K562 (cell line): ENCODE measurements at regions not wholly inside any gene's neighbourhood (a gene's known extent, or its start where the extent isn't known, plus 50 kb on each side); places are given as distances from the start of the nearest gene placed in this dataset.

Experiments used
- ATAC-seq: fragments of 200-7000 bp; cut with Tn5 transposase; 3 replicates; pipeline ENCODE4 v1.9.1; 2020; ENCODE audit warnings: moderate library complexity
- BruUV-seq: library from RNA; stranded (reverse); fragments of 400-500 nt; replicated peaks from 2 replicates; lab custom pipeline; 2021; lab: Mats Ljungman, UMichigan
- CTCF ChIA-PET: fragments of 300-600 bp; formaldehyde crosslinking; extraction: SDS; loops from one replicate; lab custom pipeline; 2021; ENCODE audit warnings: low intra/inter-chr PET ratio; lab: Yijun Ruan, JAX
- POLR2A ChIA-PET: fragments of 300-600, 350-650 bp; sonication (Branson Sonifier 250); formaldehyde crosslinking; extraction: SDS; loops from one replicate; lab custom pipeline; 2021; ENCODE audit warnings: antibody characterized with exemption, inconsistent platforms; lab: Yijun Ruan, JAX
- DNase-seq, 4 experiments: peaks; one replicate each; pipeline versions ENCODE4 v3.0.0 to v3.0.0-alpha.2; 2011 to 2018; ENCODE audit warnings: low spot score in 3 of 4, mixed read lengths in 3 of 4; ENCODE audit errors: extremely low read depth in 1 of 4
- FAIRE-seq: peaks from 2 replicates; lab custom pipeline; 2011; peaks lifted over from hg19 to GRCh38; lab: Jason Lieb, UNC
- H2AFZ ChIP-seq: 2 replicates; pipeline ENCODE4 v1.6.0; 2011; ENCODE audit warnings: low read depth, low read length, control low read depth, inconsistent platforms
- H3K27ac ChIP-seq: fragments of 200-600 bp; 3 replicates; pipeline ENCODE4 v1.8.0; 2011; ENCODE audit warnings: low read depth, mild to moderate bottlenecking, control low read depth, inconsistent platforms, low read length, moderate library complexity, mixed read lengths; ENCODE audit errors: extremely low read depth
- H3K27me3 ChIP-seq, 2 experiments: fragments of 300-600 bp in 1 of 2; 2 replicates in 1 of 2; 3 replicates in 1 of 2; pipeline versions ENCODE4 v1.6.0 to v1.8.0; 2011; ENCODE audit warnings: inconsistent platforms in 2 of 2, low read length in 2 of 2, mild to moderate bottlenecking in 1 of 2, mixed read lengths in 1 of 2, moderate library complexity in 1 of 2; ENCODE audit not compliant: control insufficient read depth in 2 of 2, insufficient read depth in 2 of 2
- H3K36me3 ChIP-seq: fragments of 300-600 bp; 3 replicates; pipeline ENCODE4 v1.8.0; 2011; ENCODE audit warnings: mild to moderate bottlenecking, low read length, inconsistent platforms; ENCODE audit not compliant: control insufficient read depth, insufficient read depth
- H3K4me1 ChIP-seq, 2 experiments: fragments of 200-600 bp in 1 of 2; replicated peaks in 1 of 2; 2 replicates in 1 of 2; 3 replicates in 1 of 2; pipeline versions ENCODE4 v1.5.1 to v1.8.0; 2011; ENCODE audit warnings: inconsistent platforms in 2 of 2, low read length in 2 of 2, mild to moderate bottlenecking in 1 of 2, mixed read lengths in 1 of 2, moderate library complexity in 1 of 2; ENCODE audit not compliant: control insufficient read depth in 2 of 2, insufficient read depth in 2 of 2
- H3K4me2 ChIP-seq: 2 replicates; pipeline ENCODE4 v1.6.1; 2011; ENCODE audit warnings: low read length, control low read depth, inconsistent platforms, mixed read lengths; ENCODE audit not compliant: insufficient read depth
- H3K4me3 ChIP-seq: fragments of 200-600 bp; sonication (generic), shearing (Covaris generic); 2 replicates; pipeline ENCODE4 v1.5.1; 2016; ENCODE audit warnings: control low read depth, inconsistent platforms
- H3K79me2 ChIP-seq: fragments of 200-600 bp; 3 replicates; pipeline ENCODE4 v1.8.0; 2011; ENCODE audit warnings: low read length, inconsistent platforms; ENCODE audit not compliant: control insufficient read depth, insufficient read depth
- H3K9ac ChIP-seq, 2 experiments: 2 replicates each; pipeline versions ENCODE4 v1.6.0 to v1.6.1; 2011; ENCODE audit warnings: low read depth in 2 of 2, low read length in 2 of 2, control low read depth in 1 of 2, inconsistent platforms in 1 of 2, mild to moderate bottlenecking in 1 of 2, mixed read lengths in 1 of 2; ENCODE audit not compliant: insufficient read depth in 1 of 2
- H3K9me1 ChIP-seq: one replicate; pipeline ENCODE4 v1.6.0; 2011; ENCODE audit warnings: inconsistent platforms, mild to moderate bottlenecking, low read length, moderate library complexity; ENCODE audit not compliant: control insufficient read depth, insufficient read depth
- H3K9me3 ChIP-seq: replicated peaks from 2 replicates; pipeline ENCODE4 v1.5.1; 2011; ENCODE audit warnings: low read depth, low read length, inconsistent platforms; ENCODE audit not compliant: control insufficient read depth, insufficient read depth
- H4K20me1 ChIP-seq: replicated peaks from 2 replicates; pipeline ENCODE4 v1.6.1; 2011; ENCODE audit warnings: low read length, inconsistent platforms, mixed read lengths; ENCODE audit not compliant: control insufficient read depth, insufficient read depth
- BMI1 ChIP-seq: fragments of 150-350 bp; IDR thresholded peaks from 2 replicates; pipeline ENCODE4 v1.6.1; 2014; ENCODE audit warnings: low read length
- FUS ChIP-seq: fragments of 200-400 bp; formaldehyde crosslinking; optimal IDR thresholded peaks from 2 replicates; pipeline ENCODE3; 2017; ENCODE audit warnings: low read depth, low read length
- GTF2E2 ChIP-seq: fragments of 200-800 bp; sonication (Bioruptor generic); IDR thresholded peaks from 2 replicates; pipeline ENCODE4 v1.6.1; 2016; ENCODE audit warnings: missing genetic modification characterization, missing compliant biosample characterization
- HDAC2 ChIP-seq: fragments of 450-650 bp; IDR thresholded peaks from 2 replicates; pipeline ENCODE4 v1.6.1; 2016; ENCODE audit warnings: mild to moderate bottlenecking
- HDAC3 ChIP-seq: fragments of 450-650 bp; IDR thresholded peaks from 2 replicates; pipeline ENCODE4 v1.6.1; 2018; ENCODE audit warnings: borderline replicate concordance, mild to moderate bottlenecking, moderate library complexity; ENCODE audit not compliant: partially characterized antibody
- HNRNPLL ChIP-seq: fragments of 200-400 bp; formaldehyde crosslinking; IDR thresholded peaks from 2 replicates; pipeline ENCODE4 v1.6.1; 2017; ENCODE audit warnings: low read length, low read depth, mild to moderate bottlenecking; ENCODE audit not compliant: poor library complexity, severe bottlenecking
- KDM1A ChIP-seq, 2 experiments: fragments of 450-650 bp; IDR thresholded peaks; 2 replicates each; pipeline ENCODE4 v1.6.1; 2016; ENCODE audit warnings: mild to moderate bottlenecking in 2 of 2
- NCOA4 ChIP-seq: fragments of 450-650 bp; IDR thresholded peaks from 2 replicates; pipeline ENCODE4 v1.6.1; 2018; ENCODE audit warnings: mild to moderate bottlenecking; ENCODE audit not compliant: partially characterized antibody
- NR4A1 ChIP-seq, 2 experiments: fragments of 250-450 bp in 1 of 2; fragments of 450-650 bp in 1 of 2; sonication (Bioruptor Pico) in 1 of 2; IDR thresholded peaks; 2 replicates each; pipeline versions ENCODE4 v1.4.0 to v1.6.1; 2016 to 2020; ENCODE audit warnings: mild to moderate bottlenecking in 2 of 2, missing compliant biosample characterization in 1 of 2, missing genetic modification characterization in 1 of 2, moderate library complexity in 1 of 2
- PHF20 ChIP-seq: fragments of 450-650 bp; IDR thresholded peaks from 2 replicates; pipeline ENCODE4 v1.6.1; 2018; ENCODE audit not compliant: partially characterized antibody
- POU5F1 ChIP-seq: fragments of 150-350 bp; IDR thresholded peaks from 2 replicates; pipeline ENCODE4 v1.6.1; 2014; ENCODE audit warnings: borderline replicate concordance, low read length, low read depth, mild to moderate bottlenecking; ENCODE audit not compliant: partially characterized antibody
- RERE ChIP-seq: sonication (generic); formaldehyde crosslinking; IDR thresholded peaks from 2 replicates; pipeline ENCODE4 v1.8.0; 2023; ENCODE audit warnings: missing genetic modification reagents, mild to moderate bottlenecking, borderline replicate concordance
- TEAD2 ChIP-seq: fragments of 450-650 bp; IDR thresholded peaks from 2 replicates; pipeline ENCODE4 v1.6.1; 2016; ENCODE audit warnings: missing genetic modification characterization, control low read depth, missing compliant biosample characterization
- XRCC5 ChIP-seq: fragments of 200-400 bp; formaldehyde crosslinking; IDR thresholded peaks from 2 replicates; pipeline ENCODE4 v1.6.1; 2017; ENCODE audit warnings: low read depth, mild to moderate bottlenecking, low read length
- ZBTB17 ChIP-seq: fragments of 450-650 bp; formaldehyde crosslinking; IDR thresholded peaks from 2 replicates; pipeline ENCODE4 v1.4.0; 2020; ENCODE audit warnings: mild to moderate bottlenecking
- ZNF217 ChIP-seq: sonication (generic); formaldehyde crosslinking; IDR thresholded peaks from 2 replicates; pipeline ENCODE4 v1.8.0; 2022; ENCODE audit warnings: mild to moderate bottlenecking, missing genetic modification reagents
- ZSCAN32 ChIP-seq: fragments of 450-650 bp; formaldehyde crosslinking; IDR thresholded peaks from 2 replicates; pipeline ENCODE4 v1.4.0; 2020; ENCODE audit warnings: mild to moderate bottlenecking, moderate library complexity
- WGBS: fragments of 100-300 bp; shearing (Covaris generic); methylation state at CpG from one replicate; pipeline ENCODE4 v1.1.6; 2016; ENCODE audit warnings: low coverage, mixed read lengths; ENCODE audit not compliant: insufficient coverage; ENCODE audit errors: missing lambda C conversion rate; 5-methylcytosine and 5-hydroxymethylcytosine counted together
- in situ Hi-C: fragments of 300-500 bp; cut with MboI; formaldehyde crosslinking; loops from 4 replicates; pipeline ENCODE4 v1.15.0; 2018; ENCODE audit warnings: inconsistent platforms, mixed read lengths
- intact Hi-C: fragments of 100-400 bp; cut with micrococcal nuclease; formaldehyde crosslinking; loops from 2 replicates; pipeline ENCODE4 v1.14.2; 2022
- TF ChIP-seq, protein P1 (sequence below): fragments of 250-450 bp; sonication (Bioruptor Pico); IDR thresholded peaks from 2 replicates; pipeline ENCODE4 v1.9.0; 2021; ENCODE audit warnings: mild to moderate bottlenecking

DNA sequence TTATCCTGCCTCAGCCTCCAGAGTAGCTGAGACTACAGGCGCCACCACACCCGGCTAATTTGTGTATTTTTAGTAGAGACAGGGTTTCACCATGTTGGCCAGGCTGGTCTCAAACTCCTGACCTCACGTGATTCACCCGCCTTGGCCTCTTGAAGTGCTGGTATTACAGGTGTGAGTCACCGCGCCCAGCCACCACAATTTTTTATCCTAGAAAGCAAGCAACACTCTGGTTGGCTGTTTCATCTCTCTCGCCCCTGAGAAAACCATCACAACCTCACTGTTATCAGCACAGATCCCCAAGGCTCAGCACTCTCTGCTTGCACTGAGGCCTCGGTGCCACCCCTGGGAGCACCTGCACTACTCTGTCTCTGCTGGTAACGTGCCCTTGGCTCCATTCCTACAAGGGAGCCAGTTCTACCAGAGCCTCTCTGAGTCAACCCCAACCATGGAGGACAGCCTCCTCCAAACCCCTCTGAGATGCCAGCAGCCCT, 134.8 kb upstream of the AGAP1 start:
- H3K9me3 ChIP-seq: no peaks in the 10 kb centered on the region
- FAIRE-seq (no peak), DNase-seq (no peak), ATAC-seq (no peak)
- no peak overlapping the region for H3K4me3 ChIP-seq
- H3K36me3 ChIP-seq: no peaks in the 10 kb centered on the region
- POLR2A ChIA-PET: no interaction called here
- intact Hi-C loops: no loop called here
- peaks cover 18 to 53% of the 10 kb centered on the region in 2 experiments for H3K27me3 ChIP-seq
- in situ Hi-C loops: no loop called here
- no TSS peak for BruUV-seq
- no peaks in the 10 kb centered on the region for H3K79me2 ChIP-seq
- 0% methylated on average over 5 of the region's 9 CpGs for WGBS
- TF ChIP-seq POU5F1: no peak
- no peak for TF ChIP-seq HNRNPLL
- no peak for TF ChIP-seq TEAD2
- TF ChIP-seq XRCC5: no peak
- TF ChIP-seq ZNF217 (CRISPR knock-in tag): no peak
- no peak for TF ChIP-seq PHF20
- no peak for TF ChIP-seq GTF2E2 (tag)
- TF ChIP-seq HDAC2: no peak
- no peak for TF ChIP-seq KDM1A (IDR thresholded peaks at IDR 0.05)
- no peak for TF ChIP-seq RERE (CRISPR knock-in tag)
- no peak for TF ChIP-seq BMI1
- TF ChIP-seq ZSCAN32: no peak
- no peak for TF ChIP-seq FUS
- TF ChIP-seq NCOA4: no peak
- TF ChIP-seq, protein P1, sequence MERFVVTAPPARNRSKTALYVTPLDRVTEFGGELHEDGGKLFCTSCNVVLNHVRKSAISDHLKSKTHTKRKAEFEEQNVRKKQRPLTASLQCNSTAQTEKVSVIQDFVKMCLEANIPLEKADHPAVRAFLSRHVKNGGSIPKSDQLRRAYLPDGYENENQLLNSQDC (CRISPR knock-in tag): no peak
- TF ChIP-seq NR4A1 (CRISPR knock-in tag; IDR thresholded peaks at IDR 0.05): no peak
- no peak for TF ChIP-seq NR4A1 (tag; IDR thresholded peaks at IDR 0.05)
- TF ChIP-seq ZBTB17 (CRISPR knock-in tag): no peak
- TF ChIP-seq HDAC3: no peak
- H3K4me2 ChIP-seq: no peak overlapping the region
- no peak overlapping the region for H3K27ac ChIP-seq
- H3K4me1 ChIP-seq: no peaks in the 10 kb centered on the region
- no peaks in the 10 kb centered on the region for H4K20me1 ChIP-seq
- H3K9me1 ChIP-seq: no peaks in the 10 kb centered on the region
- CTCF ChIA-PET: no interaction called here
- no peak overlapping the region for H3K9ac ChIP-seq
- H2AFZ ChIP-seq: no peak overlapping the region
